GM18511 (cell line): ENCODE measurements at regions not wholly inside any gene's neighbourhood (a gene's known extent, or its start where the extent isn't known, plus 50 kb on each side); places are given as distances from the start of the nearest gene placed in this dataset.
"Not testable (repeated sequence)": the region's sequence is repeated elsewhere in the genome, so short reads cannot be mapped to it uniquely, and the experiment has no call there.

Source experiments
- ATAC-seq: cut with Tn5 transposase; IDR thresholded peaks from one replicate; pipeline ENCODE4 v1.9.1; 2021; ENCODE audit warnings: mild to moderate bottlenecking, moderate library complexity; ENCODE audit not compliant: unreplicated experiment

- no peak for ATAC-seq
Measured at GRCh38 chr21:27329255-27329851, 362.5 kb upstream of the ADAMTS5 start.

DNA sequence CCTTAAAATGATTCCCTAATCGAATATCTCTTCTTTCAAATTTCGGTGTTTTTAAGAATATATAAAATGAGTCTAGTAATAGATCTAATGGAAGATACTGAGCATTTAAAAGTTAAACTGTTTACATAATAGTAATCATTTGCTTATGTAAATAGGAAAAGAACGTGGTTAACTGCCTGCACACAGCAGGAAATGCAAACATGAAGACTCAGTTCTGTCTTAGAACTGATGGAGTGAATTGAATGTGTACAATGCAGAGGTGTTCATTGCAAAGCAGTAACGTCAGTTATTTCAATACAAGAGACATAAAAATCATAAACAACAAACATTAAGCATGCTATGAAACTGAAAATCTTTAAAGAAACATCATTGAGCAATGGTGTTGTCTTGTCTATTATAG is 359.4 kb upstream of the ADAMTS5 start:
- no peak for ATAC-seq

- ATAC-seq = no peak
Measured at GRCh38 chr21:27323331-27323730, 356.4 kb upstream of the ADAMTS5 start.

DNA sequence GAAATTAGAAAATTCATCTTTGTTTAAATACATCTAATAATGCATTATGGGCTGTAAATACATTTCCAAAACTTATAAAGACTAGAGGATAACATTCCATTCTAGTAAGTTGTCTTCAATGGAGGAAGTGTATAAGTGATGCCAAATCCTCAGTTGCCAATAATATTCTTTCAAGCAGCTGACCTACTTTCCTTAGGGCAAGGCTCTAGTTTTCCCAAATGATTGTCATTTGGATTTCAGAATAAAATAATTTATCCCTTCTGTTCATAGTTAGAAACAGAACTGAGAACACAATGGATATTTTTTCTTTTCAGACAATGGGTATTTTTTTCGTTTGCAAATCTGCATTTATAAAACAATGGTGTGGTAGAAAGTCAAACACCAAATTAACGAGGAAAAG is 354.9 kb upstream of the ADAMTS5 start:
- ATAC-seq = no peak

DNA sequence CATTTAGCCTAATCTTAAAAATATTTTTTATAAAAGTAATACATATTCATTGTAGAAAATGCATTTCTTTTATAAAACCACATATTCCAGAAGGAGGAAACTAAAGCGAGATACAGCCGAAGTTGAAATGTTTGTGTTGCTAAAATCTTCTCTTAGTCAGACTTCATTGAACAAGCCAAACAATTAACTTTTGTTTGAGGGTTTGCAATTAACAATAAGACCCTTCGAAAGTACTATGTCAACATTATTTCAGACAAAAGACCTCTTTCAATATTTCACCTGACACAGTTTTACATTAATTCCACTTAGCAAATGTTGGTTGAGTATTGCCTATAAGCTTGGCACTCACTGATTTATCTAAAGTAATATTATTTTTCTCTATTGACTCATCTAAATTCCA is 354.0 kb upstream of the ADAMTS5 start:
- ATAC-seq = no peak

- ATAC-seq = not testable (repeated sequence)
Measured at GRCh38 chr21:27317601-27318000, 350.7 kb upstream of the ADAMTS5 start.

- no peak for ATAC-seq
Measured at GRCh38 chr21:27315373-27315772, 348.5 kb upstream of the ADAMTS5 start.

DNA sequence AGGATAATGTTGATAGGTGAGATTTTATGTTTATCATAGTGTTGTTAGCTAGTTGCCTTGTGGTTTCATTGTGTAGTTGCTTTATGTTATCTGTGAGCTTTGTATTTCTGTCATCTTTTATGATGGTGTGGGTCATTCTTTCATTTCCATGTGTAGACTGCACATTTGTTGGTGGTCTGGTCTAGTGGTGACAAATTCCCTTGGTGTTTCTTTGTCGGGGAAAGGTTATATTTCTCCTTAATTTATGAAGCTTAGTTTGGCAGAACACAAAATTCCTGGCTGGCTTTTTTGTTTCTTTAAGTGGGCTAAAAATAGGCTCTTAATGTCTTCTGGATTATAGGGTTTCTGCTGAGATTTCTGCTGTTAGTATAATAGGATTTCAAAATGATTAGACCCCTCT is 347.2 kb upstream of the ADAMTS5 start:
- ATAC-seq = no peak

GRCh38 chr21:27306791-27307775 is 340.2 kb upstream of the ADAMTS5 start:
- ATAC-seq = no peak

DNA sequence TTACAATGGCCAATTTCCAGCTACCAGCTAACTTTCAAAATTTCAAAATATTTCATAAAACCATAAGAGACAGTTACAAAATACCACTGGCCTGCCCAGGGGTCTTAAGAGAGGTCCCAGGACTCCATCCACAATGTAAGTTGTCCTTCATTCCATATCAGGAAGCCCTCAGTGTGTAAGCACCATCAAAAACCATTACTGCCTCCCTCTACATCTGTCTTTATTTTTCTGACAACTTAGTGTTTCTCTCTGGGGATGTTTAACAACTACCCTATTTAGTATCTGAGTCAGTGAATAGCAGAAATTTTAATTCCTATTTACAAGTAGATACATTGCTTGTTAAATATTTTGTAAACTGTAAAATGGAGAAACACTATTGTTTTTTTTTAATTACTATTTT is 339.3 kb upstream of the ADAMTS5 start:
- ATAC-seq = no peak

DNA sequence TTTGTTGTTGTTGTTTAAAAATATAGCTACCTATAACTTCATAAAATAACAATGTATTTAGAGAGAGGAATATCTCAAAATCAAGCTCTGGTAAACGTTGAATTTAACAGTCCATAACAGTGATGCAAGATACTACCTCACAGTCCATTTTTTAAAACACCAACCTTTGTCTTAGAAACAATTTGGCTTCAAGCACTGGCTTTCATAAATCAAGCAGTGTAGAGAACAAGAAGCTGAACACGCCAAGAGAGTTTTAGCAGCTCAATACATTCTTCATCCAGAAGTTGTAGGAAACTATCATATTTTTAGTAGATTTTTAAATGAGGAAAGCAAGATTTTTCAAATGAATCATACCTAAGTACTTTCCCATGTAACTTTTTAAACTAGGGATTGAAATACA is 334.3 kb upstream of the ADAMTS5 start:
- ATAC-seq = no peak

- ATAC-seq = no peak
Measured at GRCh38 chr21:27300770-27301169, 333.9 kb upstream of the ADAMTS5 start.

- ATAC-seq = no peak
Measured at GRCh38 chr21:27298465-27298864, 331.6 kb upstream of the ADAMTS5 start.

GRCh38 chr21:27293239-27293638 is 326.4 kb upstream of the ADAMTS5 start:
- ATAC-seq = no peak

- ATAC-seq = no peak
Measured at GRCh38 chr21:27292783-27293182, 325.9 kb upstream of the ADAMTS5 start.

- ATAC-seq = no peak
Measured at GRCh38 chr21:27292229-27292628, 325.3 kb upstream of the ADAMTS5 start.

DNA sequence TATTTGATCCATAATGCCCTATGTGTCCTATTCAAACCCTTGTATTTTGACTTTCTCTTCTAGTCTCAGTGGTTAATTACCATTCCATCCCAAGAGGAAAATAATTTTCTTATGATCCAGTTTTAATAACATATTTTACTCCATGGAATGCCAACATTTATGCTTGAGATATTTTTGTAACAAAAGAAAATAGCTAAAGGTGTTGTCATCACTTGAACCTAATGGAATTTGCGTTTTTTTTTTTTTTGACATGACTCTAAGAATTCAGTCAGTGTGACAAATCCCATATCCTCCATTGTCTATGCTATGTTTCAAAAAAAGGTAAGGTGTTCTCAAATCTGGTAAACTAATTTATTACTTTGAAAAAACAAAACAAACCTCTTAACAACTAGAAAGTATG is 324.1 kb upstream of the ADAMTS5 start:
- ATAC-seq = no peak

- ATAC-seq = no peak
Measured at GRCh38 chr21:27290028-27290427, 323.1 kb upstream of the ADAMTS5 start.

GRCh38 chr21:27286760-27287159 is 319.9 kb upstream of the ADAMTS5 start:
- ATAC-seq = no peak

DNA sequence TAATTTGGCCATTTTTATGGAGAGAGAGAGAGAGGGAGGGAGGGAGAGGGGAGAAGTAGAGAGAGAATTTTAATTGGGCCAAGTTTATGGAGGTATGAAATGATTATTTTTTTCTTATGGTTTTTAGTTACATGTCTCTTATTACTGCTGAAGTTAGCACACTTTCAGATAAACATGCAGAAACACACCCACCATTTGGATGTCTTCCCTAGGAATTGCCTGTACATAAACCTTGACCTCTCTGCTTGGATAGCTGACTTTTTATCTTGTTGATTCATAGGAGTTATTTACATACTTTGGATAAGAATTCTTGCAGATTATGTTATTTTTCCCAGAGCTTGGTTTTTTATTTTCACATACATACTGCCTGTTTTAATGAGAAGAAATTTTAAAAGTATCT is 310.2 kb upstream of the ADAMTS5 start:
- ATAC-seq = no peak

GRCh38 chr21:27275294-27275927 is 308.5 kb upstream of the ADAMTS5 start:
- no peak for ATAC-seq

GRCh38 chr21:27269644-27270043 is 302.8 kb upstream of the ADAMTS5 start:
- ATAC-seq = no peak
